Lower lobe of right lung (tissue), 2 donors: ENCODE measurements at regions not wholly inside any gene's neighbourhood (a gene's known extent, or its start where the extent isn't known, plus 50 kb on each side); places are given as distances from the start of the nearest gene placed in this dataset.
A peak's percentile ranks its signal among the peaks of the same experiment; 100 is the strongest.

Experiments
- ATAC-seq, 2 donors: fragments of 200-7000 bp; cut with Tn5 transposase; one replicate each; pipeline ENCODE4 v1.9.1; 2020 to 2022; ENCODE audit warnings: mild to moderate bottlenecking in 2 of 2, moderate library complexity in 2 of 2
- DNase-seq: peaks from one replicate; pipeline ENCODE4 v3.0.0-alpha.2; 2020
- H3K27ac ChIP-seq: fragments of 200-600 bp; one replicate; pipeline ENCODE4 v1.8.0; 2022
- H3K27me3 ChIP-seq: fragments of 200-600 bp; one replicate; pipeline ENCODE4 v1.8.0; 2022; ENCODE audit warnings: low read depth
- H3K36me3 ChIP-seq: fragments of 200-600 bp; one replicate; pipeline ENCODE4 v1.8.0; 2022; ENCODE audit warnings: mild to moderate bottlenecking
- H3K4me1 ChIP-seq: fragments of 200-600 bp; one replicate; pipeline ENCODE4 v1.8.0; 2022
- H3K4me3 ChIP-seq: fragments of 200-600 bp; one replicate; pipeline ENCODE4 v1.8.0; 2022; ENCODE audit warnings: mild to moderate bottlenecking
- H3K9me3 ChIP-seq: fragments of 200-600 bp; one replicate; pipeline ENCODE4 v1.8.0; 2022
- intact Hi-C: fragments of 100-400 bp; cut with DNase I; formaldehyde crosslinking; loops from one replicate; pipeline ENCODE4 v1.11.0; 2022
- TF ChIP-seq, protein P1 (sequence below): fragments of 200-600 bp; IDR thresholded peaks from one replicate; pipeline ENCODE4 v1.8.0; 2022; ENCODE audit warnings: antibody characterized with exemption, mild to moderate bottlenecking
- donor health status: DM: no; HTN: yes; CAD: no; lungs with severe emphysema.

DNA sequence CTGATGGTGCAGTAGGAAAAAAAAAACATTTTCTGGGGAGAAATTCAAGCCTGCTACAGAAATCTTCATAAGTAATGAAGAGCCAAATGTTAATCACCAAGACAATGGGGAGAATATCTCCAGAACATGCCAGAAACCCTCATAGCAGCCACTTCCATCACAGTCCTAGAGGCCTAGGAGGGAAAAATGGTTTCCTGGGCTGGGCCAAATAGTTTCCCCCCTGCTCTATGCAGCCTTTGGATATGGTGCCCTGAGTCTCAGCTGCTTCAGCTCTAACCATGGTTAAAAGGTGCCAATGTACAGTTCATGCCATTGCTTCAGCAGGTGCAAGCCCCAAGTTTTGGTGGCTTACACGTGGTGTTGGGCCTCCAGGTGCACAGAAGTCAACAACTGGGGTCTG, 113.1 kb downstream of the ZNF648 start:
- ATAC-seq = no peak

DNA sequence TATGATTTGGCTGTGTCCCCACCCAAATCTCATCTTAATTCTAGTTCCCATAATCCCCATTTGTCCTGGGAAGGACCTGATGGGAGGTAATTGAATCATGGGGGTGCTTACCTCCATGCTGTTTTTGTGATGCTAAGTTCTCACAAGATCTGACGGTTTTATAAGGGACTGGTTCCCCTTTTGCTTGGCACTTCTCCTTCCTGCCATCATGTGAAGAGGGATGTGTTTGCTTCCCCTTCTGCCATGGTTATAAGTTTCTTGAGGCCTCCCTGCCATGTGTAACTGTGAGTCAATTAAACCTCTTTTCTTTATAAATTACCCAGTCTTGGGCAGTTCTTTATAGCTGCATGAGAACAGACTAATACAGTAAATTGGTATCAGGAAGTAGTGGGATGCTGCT, 114.1 kb downstream of the ZNF648 start:
- no peak overlapping the region for H3K4me3 ChIP-seq
- intact Hi-C loops = no loop called here
- H3K9me3 ChIP-seq = no peaks in the 10 kb centered on the region
- no peak for ATAC-seq
- no peak overlapping the region for H3K27ac ChIP-seq
- no peak for DNase-seq
- no peaks in the 10 kb centered on the region for H3K27me3 ChIP-seq
- H3K4me1 ChIP-seq = no peaks in the 10 kb centered on the region
- H3K36me3 ChIP-seq = no peaks in the 10 kb centered on the region
- TF ChIP-seq, protein P1, sequence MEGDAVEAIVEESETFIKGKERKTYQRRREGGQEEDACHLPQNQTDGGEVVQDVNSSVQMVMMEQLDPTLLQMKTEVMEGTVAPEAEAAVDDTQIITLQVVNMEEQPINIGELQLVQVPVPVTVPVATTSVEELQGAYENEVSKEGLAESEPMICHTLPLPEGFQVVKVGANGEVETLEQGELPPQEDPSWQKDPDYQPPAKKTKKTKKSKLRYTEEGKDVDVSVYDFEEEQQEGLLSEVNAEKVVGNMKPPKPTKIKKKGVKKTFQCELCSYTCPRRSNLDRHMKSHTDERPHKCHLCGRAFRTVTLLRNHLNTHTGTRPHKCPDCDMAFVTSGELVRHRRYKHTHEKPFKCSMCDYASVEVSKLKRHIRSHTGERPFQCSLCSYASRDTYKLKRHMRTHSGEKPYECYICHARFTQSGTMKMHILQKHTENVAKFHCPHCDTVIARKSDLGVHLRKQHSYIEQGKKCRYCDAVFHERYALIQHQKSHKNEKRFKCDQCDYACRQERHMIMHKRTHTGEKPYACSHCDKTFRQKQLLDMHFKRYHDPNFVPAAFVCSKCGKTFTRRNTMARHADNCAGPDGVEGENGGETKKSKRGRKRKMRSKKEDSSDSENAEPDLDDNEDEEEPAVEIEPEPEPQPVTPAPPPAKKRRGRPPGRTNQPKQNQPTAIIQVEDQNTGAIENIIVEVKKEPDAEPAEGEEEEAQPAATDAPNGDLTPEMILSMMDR = no peak

More for the DNA sequence above, 113.1 kb downstream of the ZNF648 start:
- H3K27ac ChIP-seq = no peak overlapping the region
- no peak overlapping the region for H3K4me3 ChIP-seq
- intact Hi-C loops = no loop called here
- DNase-seq = no peak
- H3K27me3 ChIP-seq = no peaks in the 10 kb centered on the region
- H3K36me3 ChIP-seq = no peaks in the 10 kb centered on the region
- H3K9me3 ChIP-seq = no peaks in the 10 kb centered on the region
- no peaks in the 10 kb centered on the region for H3K4me1 ChIP-seq
- TF ChIP-seq, protein P1 = no peak

DNA sequence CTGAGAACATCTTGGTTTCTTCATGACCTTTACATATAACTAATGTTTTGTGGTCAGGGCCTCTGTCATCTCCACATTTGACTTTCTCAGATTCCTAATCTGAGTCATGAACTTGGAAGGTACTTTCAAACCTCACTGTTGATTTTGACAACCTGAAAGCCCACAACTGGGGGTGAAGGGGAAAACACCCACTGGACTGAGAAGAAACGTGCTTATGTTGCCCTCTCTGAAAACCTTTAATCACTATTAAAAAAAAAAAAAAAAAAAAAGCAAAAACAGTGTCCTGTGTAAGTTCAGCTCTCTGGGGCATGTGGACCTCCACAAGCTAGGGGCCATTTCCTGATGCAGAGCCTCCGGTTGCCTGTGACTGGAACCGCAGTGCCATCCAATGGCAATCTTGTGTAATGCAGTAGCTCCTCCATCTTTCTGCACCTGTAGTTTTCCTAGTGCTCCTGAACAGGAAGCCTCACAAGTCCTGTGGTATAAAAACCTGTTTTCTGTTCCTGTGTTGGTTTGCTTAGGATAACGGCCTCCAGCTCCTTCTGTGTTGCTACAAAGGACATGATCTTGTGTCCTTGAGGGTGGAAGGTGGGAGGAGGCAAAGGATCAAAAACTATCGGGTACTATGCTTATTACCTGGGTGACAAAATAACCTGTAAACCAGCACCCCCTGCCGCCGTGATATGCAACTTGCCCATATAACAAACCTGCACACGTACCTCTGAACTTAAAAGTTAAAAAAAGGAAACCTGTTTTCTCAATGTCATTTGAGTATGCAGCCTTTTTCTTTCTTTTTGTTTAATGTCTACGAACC, 124.5 kb downstream of the ZNF648 start:
- H3K36me3 ChIP-seq = no peaks in the 10 kb centered on the region
- peaks cover 4% of the 10 kb centered on the region for H3K27me3 ChIP-seq
- no peaks in the 10 kb centered on the region for H3K9me3 ChIP-seq
- TF ChIP-seq, protein P1 = peak; percentile 53
- H3K4me3 ChIP-seq = no peak overlapping the region
- H3K27ac ChIP-seq = no peak overlapping the region
- H3K4me1 ChIP-seq = no peaks in the 10 kb centered on the region
- intact Hi-C loops = no loop called here
- DNase-seq (peak; percentile 56), ATAC-seq (peak; percentile 83)

DNA sequence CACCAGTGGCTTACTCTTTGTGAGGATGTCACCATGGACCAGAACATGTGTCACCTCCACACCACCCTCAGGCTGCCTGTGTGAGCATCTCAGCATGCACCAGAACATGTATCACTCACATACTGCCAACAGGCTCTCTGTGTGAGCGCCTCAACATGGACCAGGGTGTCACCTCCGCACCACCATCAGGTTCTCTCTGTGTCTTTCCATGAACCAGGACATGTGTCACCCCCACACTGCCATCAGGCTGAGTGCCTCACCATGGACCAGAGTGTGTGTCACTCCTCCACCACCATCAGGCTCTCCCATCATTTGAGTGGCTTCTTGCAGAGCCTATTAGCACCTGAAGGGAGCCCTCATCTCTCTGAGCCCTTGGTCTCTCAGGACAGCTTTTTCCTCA, 125.2 kb downstream of the ZNF648 start:
- ATAC-seq (no peak), DNase-seq (no peak)
- H3K36me3 ChIP-seq = no peaks in the 10 kb centered on the region
- TF ChIP-seq, protein P1 = no peak
- no peaks in the 10 kb centered on the region for H3K4me1 ChIP-seq
- intact Hi-C loops = no loop called here
- no peak overlapping the region for H3K27ac ChIP-seq
- no peak overlapping the region for H3K4me3 ChIP-seq
- H3K9me3 ChIP-seq = no peaks in the 10 kb centered on the region
- H3K27me3 ChIP-seq = peaks cover 4% of the 10 kb centered on the region

DNA sequence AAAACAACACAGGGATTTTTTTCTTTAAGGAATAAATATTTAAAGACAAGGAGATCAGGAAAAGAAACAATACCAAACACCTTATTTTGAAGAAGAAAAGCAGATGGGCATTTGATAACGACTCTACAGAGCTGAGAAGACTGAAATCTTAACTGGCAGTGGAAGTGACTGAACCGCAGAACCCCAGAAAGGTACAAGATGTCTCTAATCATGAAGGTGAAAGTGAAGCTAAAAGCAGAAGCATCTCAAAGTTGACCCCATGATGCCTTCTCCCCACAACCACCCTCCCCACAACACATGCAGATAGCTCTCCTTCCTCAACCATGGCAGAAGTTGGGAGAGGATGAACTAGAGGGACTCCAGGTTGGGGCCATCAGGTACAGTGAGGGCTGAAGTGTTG, 129.6 kb downstream of the ZNF648 start:
- Histone ChIP-seq H3K4me1 (no peaks in the 10 kb centered on the region), H3K36me3 (no peaks in the 10 kb centered on the region), H3K4me3 (no peak overlapping the region), H3K9me3 (no peaks in the 10 kb centered on the region), H3K27ac (no peak overlapping the region), H3K27me3 (no peaks in the 10 kb centered on the region)
- no peak for DNase-seq
- no peak for ATAC-seq
- intact Hi-C loops = no loop called here
- TF ChIP-seq, protein P1 = no peak
